KMS-11 (cell line): ENCODE measurements at regions not wholly inside any gene's neighbourhood (a gene's known extent, or its start where the extent isn't known, plus 50 kb on each side); places are given as distances from the start of the nearest gene placed in this dataset.

Experiments used
- H2AFZ ChIP-seq: fragments of 200-600 bp; sonication (generic); 2 replicates; pipeline ENCODE4 v1.6.1; 2016; ENCODE audit warnings: antibody characterized with exemption, mixed run types, low read depth
- H3K27ac ChIP-seq: fragments of 200-600 bp; sonication (generic); 2 replicates; pipeline ENCODE4 v1.6.1; 2016; ENCODE audit warnings: mild to moderate bottlenecking, mixed run types
- H3K27me3 ChIP-seq: fragments of 200-600 bp; sonication (generic); 2 replicates; pipeline ENCODE4 v1.6.1; 2017; ENCODE audit warnings: mild to moderate bottlenecking, low read depth, mixed run types, moderate library complexity; ENCODE audit not compliant: insufficient read depth
- H3K36me3 ChIP-seq: fragments of 200-600 bp; sonication (generic); 2 replicates; pipeline ENCODE4 v1.6.1; 2017; ENCODE audit warnings: mild to moderate bottlenecking, mixed run types; ENCODE audit not compliant: insufficient read depth
- H3K4me1 ChIP-seq: fragments of 200-600 bp; sonication (generic); 2 replicates; pipeline ENCODE4 v1.6.1; 2016; ENCODE audit warnings: mild to moderate bottlenecking, low read depth, mixed run types; ENCODE audit not compliant: poor library complexity, severe bottlenecking
- H3K4me2 ChIP-seq: fragments of 200-600 bp; sonication (generic); 2 replicates; pipeline ENCODE4 v1.7.0; 2016; ENCODE audit warnings: mild to moderate bottlenecking, mixed run types
- H3K4me3 ChIP-seq: fragments of 200-600 bp; sonication (generic); IDR thresholded peaks from 2 replicates; pipeline ENCODE4 v1.6.1; 2017; ENCODE audit warnings: low read depth, low read length, mixed read lengths; ENCODE audit not compliant: insufficient read depth
- H3K79me2 ChIP-seq: fragments of 200-600 bp; sonication (generic); 2 replicates; pipeline ENCODE4 v1.6.1; 2016; ENCODE audit warnings: low read depth, mixed run types; ENCODE audit not compliant: insufficient read depth
- H3K9ac ChIP-seq: fragments of 200-600 bp; sonication (generic); 2 replicates; pipeline ENCODE4 v1.6.1; 2016; ENCODE audit warnings: mild to moderate bottlenecking, mixed run types
- H4K20me1 ChIP-seq: fragments of 200-600 bp; sonication (generic); 2 replicates; pipeline ENCODE4 v1.6.1; 2016; ENCODE audit warnings: mild to moderate bottlenecking, mixed run types; ENCODE audit not compliant: insufficient read depth
- CTCF ChIP-seq: fragments of 200-600 bp; sonication (generic); conservative IDR thresholded peaks from 2 replicates; pipeline ENCODE4 v1.6.1; 2017; ENCODE audit warnings: low read depth, mild to moderate bottlenecking, antibody characterized with exemption, low read length, moderate library complexity, mixed read lengths

DNA sequence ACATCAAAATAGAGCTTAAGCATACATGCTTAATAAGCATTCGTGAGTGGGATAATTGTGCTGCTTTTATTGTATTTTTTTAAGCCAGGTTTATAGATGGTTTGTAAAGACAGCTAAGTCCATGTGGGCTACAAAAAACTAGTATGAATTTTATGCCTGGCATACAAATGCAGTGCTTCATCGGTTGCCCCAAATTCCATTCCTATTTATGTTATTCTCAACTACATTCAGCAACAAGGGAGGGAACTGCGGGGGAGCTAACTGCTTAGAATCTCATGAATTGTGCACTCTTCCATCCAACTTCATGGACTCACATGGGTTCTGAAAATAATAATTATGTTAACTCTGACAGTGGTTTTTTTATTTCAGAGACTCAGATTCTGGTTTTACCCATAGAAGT, 199.2 kb downstream of the FAM170A start:
- Histone ChIP-seq H3K4me3 (no peak overlapping the region), H4K20me1 (no peaks in the 10 kb centered on the region), H3K27me3 (no peaks in the 10 kb centered on the region), H3K4me2 (no peak overlapping the region), H3K36me3 (no peaks in the 10 kb centered on the region), H2AFZ (no peak overlapping the region), H3K79me2 (no peaks in the 10 kb centered on the region), H3K9ac (no peak overlapping the region), H3K4me1 (no peaks in the 10 kb centered on the region), H3K27ac (no peak overlapping the region)
- TF ChIP-seq CTCF = no peak

GRCh38 chr5:119829341-119829740, 200.0 kb downstream of the FAM170A start:
- no peaks in the 10 kb centered on the region for H3K27me3 ChIP-seq
- H3K79me2 ChIP-seq = no peaks in the 10 kb centered on the region
- no peak overlapping the region for H3K27ac ChIP-seq
- no peaks in the 10 kb centered on the region for H4K20me1 ChIP-seq
- no peak overlapping the region for H3K4me2 ChIP-seq
- no peak overlapping the region for H3K4me3 ChIP-seq
- H3K36me3 ChIP-seq = no peaks in the 10 kb centered on the region
- TF ChIP-seq CTCF = no peak
- no peaks in the 10 kb centered on the region for H3K4me1 ChIP-seq
- H3K9ac ChIP-seq = no peak overlapping the region
- no peak overlapping the region for H2AFZ ChIP-seq

GRCh38 chr5:119833176-119833575, 203.8 kb downstream of the FAM170A start:
- H2AFZ ChIP-seq = no peak overlapping the region
- H3K27me3 ChIP-seq = no peaks in the 10 kb centered on the region

DNA sequence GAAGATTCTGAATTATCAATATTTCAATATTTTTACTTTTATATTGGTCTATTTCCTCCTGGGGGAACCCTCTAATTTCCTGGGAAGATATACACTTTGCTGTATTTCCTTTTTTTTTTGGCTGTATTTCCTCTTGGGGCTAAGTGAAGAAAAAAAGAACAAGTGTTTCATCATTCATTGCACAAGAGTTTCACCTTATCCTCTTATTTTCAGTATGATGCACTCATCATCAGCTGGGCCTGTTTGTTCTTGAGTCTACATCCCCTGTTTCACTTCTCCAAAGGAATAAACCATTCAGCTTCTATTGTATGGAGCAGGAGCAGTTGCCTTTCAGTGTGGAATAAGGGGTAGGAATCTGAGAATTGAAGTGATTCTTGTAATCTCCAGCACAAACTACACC, 210.8 kb downstream of the FAM170A start:
- H3K9ac ChIP-seq = no peak overlapping the region
- no peaks in the 10 kb centered on the region for H3K27me3 ChIP-seq
- no peak overlapping the region for H3K4me2 ChIP-seq
- no peaks in the 10 kb centered on the region for H3K36me3 ChIP-seq
- no peak for TF ChIP-seq CTCF
- H3K4me3 ChIP-seq = no peak overlapping the region
- no peak overlapping the region for H2AFZ ChIP-seq
- H3K27ac ChIP-seq = no peak overlapping the region
- no peaks in the 10 kb centered on the region for H3K4me1 ChIP-seq
- no peaks in the 10 kb centered on the region for H4K20me1 ChIP-seq
- H3K79me2 ChIP-seq = no peaks in the 10 kb centered on the region

More at GRCh38 chr5:119833176-119833575, 203.8 kb downstream of the FAM170A start:
- TF ChIP-seq CTCF = no peak
- Histone ChIP-seq H3K4me2 (no peak overlapping the region), H3K79me2 (no peaks in the 10 kb centered on the region), H3K9ac (no peak overlapping the region), H4K20me1 (no peaks in the 10 kb centered on the region), H3K36me3 (no peaks in the 10 kb centered on the region), H3K4me3 (no peak overlapping the region), H3K27ac (no peak overlapping the region), H3K4me1 (no peaks in the 10 kb centered on the region)
